GM21367 (cell line): ENCODE measurements at regions not wholly inside any gene's neighbourhood (a gene's known extent, or its start where the extent isn't known, plus 50 kb on each side); places are given as distances from the start of the nearest gene placed in this dataset.

Source experiments
- ATAC-seq: cut with Tn5 transposase; IDR thresholded peaks from one replicate; pipeline ENCODE4 v1.9.1; 2021; ENCODE audit not compliant: unreplicated experiment

DNA sequence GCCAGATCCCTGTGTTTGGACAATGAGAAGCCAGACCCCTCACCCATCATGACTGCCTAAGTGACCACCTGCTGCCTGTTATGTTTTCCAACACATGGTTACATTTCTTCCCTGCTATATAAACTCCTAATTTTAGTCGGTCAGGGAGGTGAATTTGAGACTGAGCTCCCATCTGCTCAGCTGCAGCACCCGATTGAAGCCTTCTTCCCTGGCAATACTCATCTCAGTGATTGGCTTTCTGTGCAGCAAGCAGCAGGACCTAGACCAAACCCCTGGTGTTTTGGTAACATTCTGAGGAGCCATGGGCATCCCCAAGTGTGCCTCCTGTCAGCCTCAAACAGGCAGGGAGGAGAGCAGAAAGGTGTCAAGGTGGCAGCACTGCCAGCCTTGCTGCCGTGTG is 141.2 kb downstream of the CD8B2 start:
- ATAC-seq, result no peak

DNA sequence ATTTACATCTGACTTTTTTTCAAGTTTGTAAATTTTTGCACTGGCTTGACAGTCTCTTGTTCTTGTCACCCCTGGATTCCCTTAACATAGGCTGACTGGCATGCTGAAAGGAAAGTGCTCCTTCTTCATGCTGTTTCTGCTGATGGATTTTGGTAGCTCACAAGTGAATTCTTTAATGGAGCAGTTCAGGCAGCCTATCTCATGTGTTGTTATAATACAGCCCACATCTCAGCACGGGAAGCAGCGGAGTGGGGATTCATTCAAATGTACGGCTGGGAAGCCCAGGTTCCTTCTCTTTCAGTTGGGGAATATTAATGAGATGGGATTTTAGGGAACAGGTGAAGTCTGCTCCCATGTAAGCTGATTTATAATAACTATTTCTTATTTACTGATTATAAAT is 142.8 kb downstream of the CD8B2 start:
- no peak for ATAC-seq

DNA sequence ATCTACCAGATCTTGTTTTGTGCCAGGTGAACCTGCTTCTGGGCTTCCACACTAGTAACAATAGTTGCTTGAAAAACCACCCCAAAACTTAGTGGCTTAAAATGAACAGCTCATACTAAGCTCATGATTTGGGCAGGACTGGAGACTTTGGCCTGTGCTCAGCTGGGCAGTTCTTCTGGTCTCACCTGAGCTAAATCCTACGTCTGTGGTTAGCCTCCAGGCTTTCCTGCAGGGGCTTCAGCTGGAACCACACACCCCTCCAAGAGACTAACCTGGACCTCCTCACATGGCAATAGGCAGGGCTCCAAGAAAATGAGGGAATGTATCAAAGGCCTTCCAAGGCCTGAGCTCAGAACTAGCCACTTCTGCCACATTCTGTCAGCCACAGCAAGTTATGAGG is 144.1 kb downstream of the CD8B2 start:
- no peak for ATAC-seq

DNA sequence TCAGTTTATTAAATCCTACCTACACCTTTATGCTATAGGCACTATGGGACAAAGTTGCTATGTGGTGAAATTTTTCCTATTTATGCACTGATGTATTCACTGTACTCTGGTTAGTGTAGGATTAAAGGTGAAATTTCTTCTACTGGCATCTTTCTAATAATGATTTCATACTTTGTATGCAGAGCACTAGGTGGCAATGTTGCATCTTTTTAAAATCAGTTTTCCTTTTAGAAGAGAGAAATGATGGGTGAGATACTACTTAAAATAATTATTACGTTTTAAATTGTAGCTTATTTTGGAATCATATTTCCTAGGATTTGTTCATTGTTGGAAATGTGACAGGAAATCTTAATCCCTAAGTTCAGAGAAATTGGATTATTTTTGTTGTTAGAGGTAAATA is 150.9 kb downstream of the CD8B2 start:
- ATAC-seq, result no peak

DNA sequence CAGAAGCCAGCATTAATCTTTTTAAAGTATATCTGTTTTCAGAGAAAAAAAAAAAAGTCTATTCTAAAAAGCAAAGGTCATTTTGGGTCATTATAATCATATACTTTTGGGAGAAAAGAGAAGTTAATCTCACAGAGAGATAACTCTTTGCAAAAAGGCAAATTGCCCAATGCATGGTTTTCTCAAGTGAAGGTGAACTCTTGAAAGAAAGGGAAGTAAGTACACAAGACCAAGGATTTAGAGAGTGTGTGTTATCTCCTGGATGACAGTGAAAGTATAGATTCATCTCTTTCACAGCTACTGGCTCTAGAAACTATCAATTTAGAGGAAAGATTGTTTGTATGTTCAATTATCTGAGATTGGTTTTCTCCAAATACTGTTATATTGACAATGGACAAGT is 151.4 kb downstream of the CD8B2 start:
- ATAC-seq, result no peak

DNA sequence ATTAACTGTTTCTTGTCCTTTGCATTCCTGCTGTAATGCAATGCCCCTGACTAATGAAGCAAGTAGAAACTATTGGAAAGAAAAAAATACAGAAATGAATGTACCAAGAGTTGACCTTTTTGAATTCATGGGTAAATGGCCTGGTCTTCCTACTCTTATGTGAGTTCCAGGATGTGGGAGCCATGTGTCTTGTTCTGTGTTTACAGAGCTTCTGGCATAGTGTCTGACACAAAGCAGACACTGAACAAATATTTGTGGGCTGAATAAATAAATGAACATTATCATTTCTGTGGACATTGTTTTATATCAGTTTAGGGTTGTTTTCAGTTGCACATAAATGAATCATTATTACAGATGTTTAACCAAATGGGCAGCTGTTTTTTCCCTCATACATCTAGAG is 155.5 kb downstream of the CD8B2 start:
- no peak for ATAC-seq

DNA sequence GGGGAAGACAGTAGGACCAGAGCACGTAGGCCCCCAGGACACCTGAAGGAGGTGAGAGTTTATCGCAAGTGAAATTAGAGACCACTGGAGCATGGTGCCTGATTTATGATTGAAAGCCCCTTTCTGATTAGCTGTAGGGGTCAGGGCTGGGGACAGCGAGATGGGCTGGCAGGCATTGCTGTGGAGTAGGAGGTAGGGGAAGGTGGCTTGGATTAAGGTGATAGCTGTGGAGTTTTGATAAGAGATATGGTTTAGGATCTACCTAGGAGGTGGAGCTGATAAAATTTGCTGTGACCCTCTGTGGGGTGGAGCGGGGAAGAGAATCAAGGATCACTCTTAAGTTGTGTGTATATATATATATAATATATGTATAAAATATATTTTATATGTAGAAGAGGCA is 157.5 kb downstream of the CD8B2 start:
- no peak for ATAC-seq

DNA sequence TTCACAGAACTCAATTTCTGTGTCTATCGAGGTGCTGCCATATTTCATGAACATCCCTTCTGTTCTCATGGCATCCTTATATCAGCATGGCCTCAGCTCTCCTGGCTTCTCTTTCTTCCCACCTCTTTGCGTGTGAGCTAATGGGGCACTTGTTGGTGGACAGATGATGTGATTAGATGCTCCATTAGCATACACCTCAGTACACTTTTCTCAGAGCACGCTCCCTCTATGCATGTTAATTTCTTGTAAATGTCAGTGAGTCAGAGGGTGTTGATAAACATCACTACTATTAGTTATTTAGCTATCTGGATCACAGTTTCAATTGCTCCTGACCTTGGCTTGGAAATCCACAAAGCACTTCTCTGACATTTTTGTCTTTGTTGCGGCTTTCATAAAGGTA is 159.4 kb downstream of the CD8B2 start:
- no peak for ATAC-seq

DNA sequence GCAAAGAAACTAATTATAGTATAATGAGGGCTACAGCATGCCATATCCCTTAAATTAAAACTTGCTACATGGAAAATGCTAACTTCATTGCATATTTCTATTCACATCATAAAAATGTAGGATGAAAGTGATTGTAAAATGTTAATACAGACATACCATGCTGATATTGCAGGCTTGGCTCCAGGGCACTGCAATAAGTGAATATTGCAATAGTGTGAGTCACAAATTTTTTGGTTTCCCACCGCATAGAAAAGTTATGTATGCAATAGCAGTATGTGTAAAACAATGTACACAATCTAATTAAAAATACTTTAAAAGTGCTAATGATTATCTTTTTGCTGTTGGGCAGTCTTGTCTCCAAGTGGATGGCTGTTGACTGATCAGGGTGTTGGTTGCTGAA is 162.1 kb downstream of the CD8B2 start:
- ATAC-seq, result no peak

DNA sequence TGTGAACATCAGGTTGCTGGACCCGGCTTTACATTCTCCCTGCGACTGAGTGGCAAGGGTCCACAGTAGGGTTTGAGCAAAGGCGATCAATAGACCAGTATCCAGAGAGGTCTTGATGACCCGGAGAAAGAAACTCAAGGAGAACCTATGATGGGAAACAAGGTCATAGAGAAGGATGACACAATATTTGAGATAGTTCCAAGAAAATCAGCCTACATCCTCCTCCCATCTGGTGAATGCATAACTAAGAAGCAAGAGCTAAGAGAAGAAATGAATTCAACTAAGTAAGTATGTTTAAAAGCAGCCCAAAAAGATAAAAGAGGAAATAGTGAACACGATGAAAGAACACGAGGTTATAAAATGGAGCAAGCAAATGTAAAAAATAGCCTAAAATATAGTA is 166.3 kb downstream of the CD8B2 start:
- no peak for ATAC-seq

DNA sequence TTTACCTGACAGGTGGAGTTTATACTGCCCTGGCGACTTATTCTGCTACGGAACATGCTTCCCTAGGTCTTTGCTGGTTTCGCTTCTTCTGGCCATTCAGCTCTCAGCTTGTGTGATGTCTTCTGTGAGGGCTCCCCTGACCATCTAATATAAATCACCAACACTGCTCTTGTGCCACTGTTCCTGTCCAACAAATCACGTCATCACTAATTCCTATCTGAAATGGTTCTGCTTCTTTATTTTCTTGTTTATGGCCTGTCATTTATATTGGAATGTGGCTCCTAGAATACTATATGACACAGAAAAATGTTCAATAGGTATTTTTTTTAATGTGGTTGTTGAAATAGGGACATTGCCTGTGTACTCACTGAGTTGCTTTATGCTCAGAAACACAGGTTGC is 171.5 kb downstream of the CD8B2 start:
- ATAC-seq, result no peak

DNA sequence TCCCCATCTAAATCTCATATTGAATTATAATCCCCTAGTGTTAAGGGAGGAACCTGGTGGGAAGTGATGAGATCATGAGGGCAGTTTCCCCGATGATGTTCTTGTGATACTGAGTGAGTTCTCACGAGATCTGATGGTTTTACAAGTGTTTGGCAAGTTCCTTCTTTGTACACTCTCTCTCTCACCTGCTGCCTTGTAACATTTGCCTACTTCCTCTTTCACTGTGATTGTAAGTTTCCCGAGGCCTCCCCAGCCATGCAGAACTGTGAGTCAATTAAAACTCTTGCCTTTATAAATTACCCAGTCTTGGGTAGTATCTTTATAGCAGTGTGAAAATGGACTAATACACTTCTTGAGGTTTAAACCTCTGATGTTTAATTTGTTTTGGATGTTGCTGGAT is 177.5 kb downstream of the CD8B2 start:
- ATAC-seq, result peak; percentile 92

DNA sequence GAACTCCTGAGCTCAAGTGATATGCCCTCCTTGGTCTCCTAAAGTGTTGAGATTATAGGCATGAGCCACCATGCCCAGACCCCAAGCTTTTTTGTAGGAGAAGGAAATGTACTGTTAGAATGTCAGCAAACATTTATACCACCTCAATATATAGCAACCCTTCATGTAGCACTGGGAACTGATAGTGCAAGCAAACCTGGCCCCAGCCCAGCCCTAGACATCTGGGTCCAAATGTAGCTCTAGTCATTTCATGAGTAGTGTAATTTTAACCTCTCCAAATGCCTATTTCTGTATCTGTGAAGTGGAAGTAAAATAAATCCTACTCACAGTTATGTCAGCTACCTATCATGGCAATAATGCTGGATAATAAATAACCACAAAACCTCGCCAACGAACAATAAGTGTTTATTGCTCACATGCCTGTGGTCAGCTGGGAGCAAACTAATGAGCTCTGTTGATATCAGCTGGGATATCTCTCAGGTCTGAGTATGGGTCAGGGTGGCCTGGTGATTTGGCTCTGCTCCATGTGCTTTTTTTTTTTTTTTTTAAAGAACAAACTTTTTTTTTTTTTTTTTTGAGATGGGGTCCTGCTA is 180.4 kb downstream of the CD8B2 start:
- ATAC-seq, result no peak

DNA sequence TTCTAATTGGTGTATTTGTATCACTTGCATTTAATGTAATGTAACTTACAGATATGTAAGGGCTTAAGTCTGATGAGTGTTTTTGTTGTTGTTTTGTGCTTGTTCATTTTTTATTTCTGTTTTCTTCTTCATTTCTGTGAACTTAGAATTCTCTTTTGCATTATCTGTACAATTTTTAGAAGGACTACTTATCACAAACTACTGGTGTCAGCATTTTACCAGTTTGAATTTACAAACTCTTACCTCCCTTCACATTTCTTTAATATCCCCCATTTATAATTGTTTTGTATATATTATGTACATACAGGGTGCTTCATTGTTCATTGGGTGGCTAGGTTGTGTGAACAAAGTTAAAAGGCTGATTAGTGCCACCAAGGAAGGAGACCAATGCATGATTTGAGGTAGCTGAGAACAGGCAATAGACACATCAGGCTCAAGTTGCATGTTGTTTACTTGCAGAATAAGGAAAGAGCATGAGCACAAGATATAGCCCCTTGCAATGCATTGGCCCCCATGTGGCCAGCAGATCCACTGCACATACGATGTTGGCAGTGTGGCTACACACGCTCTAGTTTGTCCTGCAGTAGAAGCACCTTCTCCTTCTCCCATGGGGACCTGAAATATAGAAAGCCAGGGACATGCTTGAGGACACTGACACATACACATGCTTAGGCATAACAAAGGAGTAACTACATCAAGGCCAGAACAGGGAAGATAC is 198.2 kb downstream of the CD8B2 start:
- ATAC-seq, result no peak

DNA sequence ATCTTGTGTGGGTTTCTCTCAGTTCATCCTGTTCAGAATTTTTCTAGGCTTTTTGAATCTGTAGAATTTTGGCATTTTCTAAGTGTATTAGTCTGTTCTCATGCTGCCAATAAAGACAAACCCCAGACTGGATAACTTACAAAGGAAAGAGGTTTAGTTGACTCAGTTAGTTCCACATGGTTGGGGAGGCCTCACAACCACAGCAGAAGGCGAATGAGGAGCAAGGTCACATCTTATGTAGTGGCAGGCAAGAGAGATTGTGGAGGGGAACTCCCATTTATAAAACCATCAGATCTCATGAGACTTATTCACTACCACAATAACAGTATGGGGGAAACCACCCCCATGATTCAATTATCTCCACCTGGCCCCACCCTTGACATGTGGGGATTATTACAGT is 199.2 kb downstream of the ST6GAL2 start:
- no peak for ATAC-seq

DNA sequence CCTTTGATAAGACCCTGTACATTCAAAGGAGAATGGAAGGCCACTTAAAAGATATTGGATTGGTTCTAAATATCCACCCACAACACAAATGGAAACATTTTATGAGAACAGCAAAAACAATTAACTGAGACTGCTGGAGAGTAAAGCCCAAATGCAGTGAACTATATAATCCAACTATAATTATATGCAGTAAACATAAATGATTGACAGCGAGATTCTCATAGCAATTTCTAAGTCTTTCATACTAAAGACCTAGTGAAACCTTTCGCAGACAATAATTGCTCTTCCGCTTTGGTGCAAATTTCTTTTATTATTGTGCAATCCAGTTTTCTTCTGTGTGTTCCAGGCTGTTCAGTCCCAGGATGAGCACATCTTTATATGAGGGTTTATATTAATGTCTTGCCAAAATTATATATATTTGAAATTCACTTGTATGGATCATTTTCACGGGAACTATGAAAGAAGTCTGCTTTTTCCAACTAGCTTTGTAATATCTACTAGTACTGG is 190.9 kb downstream of the ST6GAL2 start:
- ATAC-seq, result no peak

DNA sequence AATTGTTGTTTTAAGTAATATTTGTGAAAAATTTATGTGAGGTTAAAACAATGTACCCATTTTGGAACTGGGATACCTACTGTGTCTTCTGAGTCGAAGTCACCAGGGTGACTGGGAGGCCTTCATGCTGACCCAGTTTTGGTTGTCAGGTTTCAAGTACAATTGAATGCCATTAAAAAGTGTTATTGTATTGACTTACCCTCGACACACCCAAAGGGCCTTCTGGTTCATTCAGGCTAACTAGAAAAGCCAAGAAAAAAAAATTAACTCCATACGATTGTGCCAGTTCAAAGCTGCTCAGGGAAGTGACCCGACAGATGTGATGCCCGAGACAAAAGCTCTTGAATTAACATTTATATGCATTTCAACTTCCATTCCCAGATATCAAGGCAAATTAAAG is 190.0 kb downstream of the ST6GAL2 start:
- ATAC-seq, result no peak

DNA sequence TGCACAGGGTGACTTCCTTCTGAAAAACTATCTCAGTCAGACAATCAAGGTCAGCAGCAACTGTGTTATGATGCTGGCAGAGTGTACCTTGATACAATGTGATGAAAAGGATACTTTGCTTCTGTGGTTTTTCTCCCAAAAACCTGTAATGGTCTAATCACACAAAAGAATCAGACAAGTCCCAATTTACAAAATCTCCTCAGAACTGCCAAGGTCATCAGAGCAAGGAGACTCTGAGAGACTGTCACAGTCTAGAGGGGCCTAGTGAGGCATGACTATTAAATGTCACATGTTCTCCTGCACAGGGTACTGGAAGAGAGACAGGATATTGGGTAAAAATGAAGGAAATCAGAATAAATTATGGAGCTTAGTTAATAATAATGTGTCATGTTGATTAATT is 185.4 kb downstream of the ST6GAL2 start:
- ATAC-seq, result no peak

DNA sequence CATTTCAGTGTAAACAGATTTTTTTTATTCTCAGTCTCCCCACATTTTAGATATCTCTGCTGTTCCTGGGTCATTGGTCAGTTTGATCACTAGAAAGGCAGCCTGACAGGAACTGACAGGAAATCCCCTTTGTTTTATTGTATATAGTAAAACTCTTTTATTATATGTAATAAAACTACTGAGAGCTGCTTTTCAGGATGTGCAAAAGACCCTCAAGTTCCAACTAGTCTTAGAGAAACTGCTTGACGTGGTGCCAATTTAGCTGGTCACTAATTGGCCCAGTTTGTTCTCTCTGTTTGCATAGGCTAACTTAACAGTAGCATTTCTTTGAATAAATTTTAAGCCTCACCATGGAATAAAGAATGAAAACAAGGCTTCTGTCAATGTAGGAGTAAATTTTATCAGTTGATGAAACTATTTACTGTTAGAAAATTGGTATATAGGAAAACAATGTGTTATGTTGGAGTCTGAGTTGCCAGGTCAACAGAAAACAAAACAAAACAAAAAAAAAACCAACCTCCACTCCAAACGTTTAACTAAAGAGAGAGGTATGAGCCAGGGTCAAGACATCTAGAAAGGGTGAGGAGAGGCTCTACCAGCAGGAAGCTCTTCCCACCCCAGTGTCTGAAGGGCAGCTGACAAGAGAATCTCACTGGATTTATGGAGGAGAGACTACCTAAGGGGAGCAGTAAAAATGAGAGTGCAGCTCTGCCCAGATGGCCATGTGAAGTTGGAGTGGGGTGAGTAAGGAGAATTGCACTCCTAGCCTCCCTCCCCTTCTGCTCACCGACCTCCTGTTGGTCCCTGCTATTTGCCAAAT is 184.6 kb downstream of the ST6GAL2 start:
- no peak for ATAC-seq

DNA sequence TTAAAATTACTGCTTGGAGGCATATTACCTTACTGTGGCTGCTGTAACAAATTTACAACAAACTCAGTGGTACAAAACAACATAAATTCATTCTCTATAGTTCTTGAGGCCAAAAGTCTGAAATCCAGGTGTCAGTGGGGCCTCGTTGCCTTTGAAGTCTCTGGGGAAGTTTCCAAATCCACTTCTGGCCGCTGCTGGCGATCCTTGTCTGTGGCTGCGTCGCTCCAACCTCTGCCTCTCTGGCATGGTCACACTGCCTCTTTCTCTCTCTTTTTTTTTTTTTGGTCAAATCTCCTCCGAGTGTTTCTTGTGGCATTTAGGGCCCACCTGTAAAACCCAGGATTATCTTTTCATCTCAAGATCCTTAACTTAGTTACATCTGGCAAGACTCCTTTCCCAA is 182.8 kb downstream of the ST6GAL2 start:
- no peak for ATAC-seq

DNA sequence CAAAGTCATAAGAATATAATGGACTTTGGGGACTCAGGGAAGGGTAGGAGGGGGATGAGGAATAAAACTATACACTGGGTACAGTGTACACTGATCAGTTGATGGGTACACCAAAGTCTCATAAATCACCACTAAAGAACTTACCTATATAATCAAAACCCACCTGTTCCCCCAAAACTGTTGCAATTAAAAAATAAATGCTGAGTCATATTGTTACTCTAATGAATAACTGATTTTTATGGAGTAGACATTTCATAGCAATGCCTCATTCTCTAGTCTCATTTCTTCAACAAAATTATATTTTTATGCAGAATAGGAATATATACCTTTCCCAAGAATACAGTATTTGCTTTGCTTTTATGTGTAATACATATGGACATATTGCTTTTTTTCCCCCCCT is 181.2 kb downstream of the ST6GAL2 start:
- no peak for ATAC-seq

DNA sequence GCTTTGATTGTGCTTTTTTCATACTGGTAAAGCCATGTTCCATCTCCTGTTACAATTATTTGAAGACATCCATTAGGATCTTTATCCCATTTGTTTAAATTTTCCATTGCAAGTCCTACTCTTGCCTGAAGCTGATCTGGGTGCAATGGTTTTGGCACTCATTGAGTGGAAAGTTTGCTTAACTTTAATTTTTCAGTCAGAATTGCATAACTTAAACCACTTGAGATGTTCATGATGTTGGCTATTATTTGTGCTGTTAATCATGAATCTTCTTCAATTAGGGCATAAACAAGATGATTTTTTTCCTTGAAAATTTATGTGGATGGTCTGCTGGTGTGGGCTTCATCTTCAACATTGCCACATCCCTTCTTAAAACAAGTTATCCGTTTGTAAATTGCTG is 180.1 kb downstream of the ST6GAL2 start:
- no peak for ATAC-seq
